HK-2 (cell line): ENCODE measurements at regions not wholly inside any gene's neighbourhood (a gene's known extent, or its start where the extent isn't known, plus 50 kb on each side); places are given as distances from the start of the nearest gene placed in this dataset.
"Not testable (repeated sequence)": the region's sequence is repeated elsewhere in the genome, so short reads cannot be mapped to it uniquely, and the experiment has no call there.

Source experiments
- DNase-seq: peaks from one replicate; pipeline ENCODE4 v3.0.0-alpha.2; 2018; ENCODE audit not compliant: unreplicated experiment

DNA sequence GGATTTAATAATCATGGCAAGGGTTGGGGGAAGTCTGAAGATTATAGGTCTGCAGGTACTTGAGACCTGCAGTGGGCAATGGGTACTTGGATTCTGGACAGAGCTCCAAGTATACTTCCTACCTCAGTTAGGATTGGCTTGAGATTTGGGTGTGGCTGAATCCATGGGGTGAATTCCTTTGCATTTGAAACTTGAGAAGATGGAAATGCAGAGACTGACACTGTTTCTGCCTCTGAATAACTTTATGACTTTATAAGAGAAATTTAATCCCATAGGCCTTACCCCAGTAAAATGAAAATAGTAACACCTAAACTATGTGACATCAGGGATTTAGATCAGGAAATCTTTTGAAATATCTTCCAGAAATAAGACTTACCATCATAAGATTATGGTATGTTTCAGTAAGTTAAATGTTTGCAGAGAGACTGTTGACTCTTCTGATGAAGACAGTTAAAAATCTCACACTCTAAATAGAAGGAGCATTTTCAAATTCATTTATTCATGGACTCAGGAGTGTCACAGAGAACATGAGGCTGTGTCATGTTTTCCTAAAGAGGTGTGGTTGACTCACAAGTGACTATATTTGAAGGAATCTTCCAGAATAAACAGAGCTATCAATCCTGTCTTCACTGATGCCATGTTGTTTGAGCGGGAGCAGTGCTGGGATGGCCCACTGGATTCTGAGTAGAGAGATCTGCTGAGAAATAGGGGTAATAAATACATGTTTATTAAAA is 513.5 kb upstream of the NR3C2 start:
- DNase-seq, result no peak

DNA sequence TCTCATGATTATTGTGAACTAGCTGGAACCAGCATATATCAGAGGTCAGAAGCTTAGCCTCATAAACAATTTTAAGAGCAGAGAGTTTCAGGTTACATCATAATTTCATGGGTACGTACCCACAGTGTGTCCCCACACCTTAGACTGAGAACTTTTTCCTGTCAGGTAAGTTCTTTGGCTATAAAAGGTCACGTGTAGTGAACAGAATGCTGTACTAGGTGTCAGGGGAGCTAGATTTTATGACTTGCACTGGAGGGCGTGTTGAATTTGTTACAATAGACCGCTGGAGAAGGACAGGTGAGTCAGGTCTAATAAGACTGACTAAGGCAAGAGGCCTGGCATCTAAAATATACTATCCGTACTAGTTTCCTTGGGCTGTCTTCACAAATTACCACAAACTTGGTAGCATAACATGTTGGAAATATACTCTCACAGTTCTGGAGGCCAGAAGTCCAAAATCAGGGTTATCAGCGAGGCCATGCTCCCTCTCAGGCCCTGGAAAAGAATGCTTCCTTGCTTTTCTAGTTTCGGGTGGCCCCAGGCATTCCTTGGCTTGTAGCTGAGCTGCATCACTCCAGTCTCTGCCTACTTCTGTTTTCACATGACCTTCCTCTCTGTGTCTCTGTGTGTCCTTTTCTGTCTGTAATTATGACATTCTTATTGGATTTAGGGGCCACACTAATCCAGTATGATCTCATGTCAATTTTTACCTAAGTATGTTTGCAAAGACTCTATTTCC is 512.0 kb upstream of the NR3C2 start:
- no peak for DNase-seq

DNA sequence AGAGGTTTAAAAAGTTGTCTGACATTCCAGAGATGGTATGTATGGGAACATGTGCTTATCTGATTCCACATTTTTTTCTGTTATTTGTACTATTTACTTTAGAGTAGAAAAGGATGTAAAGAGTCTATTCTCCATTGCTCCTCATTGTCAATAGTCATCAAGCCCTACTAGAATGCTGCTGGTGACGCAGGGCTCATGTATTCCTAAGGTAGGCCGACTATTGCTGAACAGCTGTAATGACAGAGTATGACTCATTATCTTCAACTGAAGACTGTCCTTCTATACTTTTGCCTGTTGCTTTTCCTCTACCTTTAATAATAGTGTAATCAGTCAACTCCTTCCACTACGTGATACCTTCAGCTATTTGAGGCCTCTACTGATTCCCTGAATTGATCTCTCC is 509.1 kb upstream of the NR3C2 start:
- no peak for DNase-seq

- no peak for DNase-seq
These were observed 504.1 kb upstream of the NR3C2 start for GRCh38 chr4:148946271-148946670.

GRCh38 chr4:148944839-148945219 is 502.6 kb upstream of the NR3C2 start:
- DNase-seq, result no peak

GRCh38 chr4:148944136-148944838 is 502.1 kb upstream of the NR3C2 start:
- DNase-seq, result no peak

- DNase-seq, result no peak
These were observed 492.8 kb upstream of the NR3C2 start for GRCh38 chr4:148934926-148935578.

- DNase-seq, result no peak
These were observed 484.4 kb upstream of the NR3C2 start for GRCh38 chr4:148926276-148927260.

GRCh38 chr4:148923881-148924280 is 481.7 kb upstream of the NR3C2 start:
- DNase-seq, result no peak

DNA sequence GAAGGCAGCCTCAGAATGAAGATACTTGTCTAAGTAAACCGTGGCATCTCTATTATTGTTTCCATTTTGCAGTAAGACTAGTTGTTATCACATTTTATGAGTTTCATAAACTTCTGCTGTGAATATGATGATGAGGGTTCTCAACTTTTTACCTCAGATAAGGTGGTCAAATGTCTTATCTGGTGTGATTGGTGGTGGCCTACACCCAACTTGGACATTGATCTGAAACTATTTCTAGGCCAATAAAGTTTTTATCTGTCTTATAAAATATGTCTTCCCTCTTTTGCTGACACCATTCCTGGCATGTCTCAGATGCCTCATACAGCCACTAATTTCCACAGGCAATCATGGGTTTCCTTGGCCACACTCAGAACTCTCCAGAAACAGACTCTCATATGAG is 480.3 kb upstream of the NR3C2 start:
- no peak for DNase-seq

- no peak for DNase-seq
These were observed 472.5 kb upstream of the NR3C2 start for GRCh38 chr4:148914734-148915133.

GRCh38 chr4:148914301-148914700 is 472.1 kb upstream of the NR3C2 start:
- no peak for DNase-seq

- DNase-seq, result no peak
These were observed 461.2 kb upstream of the NR3C2 start for GRCh38 chr4:148903388-148903787.

DNA sequence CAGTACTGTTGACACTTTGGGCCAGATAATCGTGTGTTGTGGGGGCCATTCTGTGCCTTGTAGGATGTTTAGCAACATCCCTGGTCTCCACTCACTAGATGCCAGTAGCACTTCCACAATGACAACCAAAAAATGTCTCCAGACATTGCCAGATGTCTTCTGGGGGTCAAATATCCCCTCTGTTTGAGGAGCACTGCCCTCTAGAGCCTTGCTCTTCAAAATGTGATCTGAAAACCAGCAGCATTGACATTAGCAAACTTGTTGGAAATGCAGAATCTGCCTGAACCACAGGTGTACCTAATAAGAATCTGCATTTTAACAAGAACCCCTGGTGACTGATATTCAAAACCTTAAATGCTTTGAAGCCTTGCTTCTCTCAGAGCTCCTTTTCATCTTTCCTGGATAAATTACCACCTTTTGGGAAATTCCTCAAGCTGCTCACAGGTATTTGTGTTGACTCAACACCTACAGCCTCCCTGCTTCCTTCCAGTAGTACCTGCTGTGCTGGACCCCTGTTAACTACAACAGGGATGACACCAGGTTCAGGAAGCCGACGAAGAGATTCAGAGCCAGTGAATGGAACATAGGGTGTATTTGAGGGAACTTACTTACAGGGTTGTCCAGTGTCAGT is 459.0 kb upstream of the NR3C2 start:
- DNase-seq, result no peak

- DNase-seq, result not testable (repeated sequence)
These were observed 455.9 kb upstream of the NR3C2 start for GRCh38 chr4:148898139-148898538.

DNA sequence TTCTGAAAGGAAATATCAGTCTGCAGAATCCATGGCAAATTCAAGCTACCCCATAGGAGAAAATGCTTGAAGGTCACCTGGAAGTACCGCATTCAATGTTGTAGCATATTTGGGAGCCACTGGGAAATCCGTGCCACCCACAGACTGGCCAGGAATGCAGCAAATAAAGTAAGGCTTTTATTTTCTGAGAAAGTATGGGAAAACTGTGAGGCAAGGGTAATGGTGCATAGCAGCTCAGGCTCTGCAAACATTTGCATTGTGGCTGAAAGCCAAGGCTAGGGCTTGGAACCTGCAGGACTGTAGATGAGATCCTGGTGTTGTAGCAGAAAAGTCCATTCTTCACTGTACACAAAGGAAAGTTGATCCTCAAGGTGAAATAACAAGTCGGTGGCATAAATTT is 450.9 kb upstream of the NR3C2 start:
- peak; percentile 8 for DNase-seq

- DNase-seq, result no peak
These were observed 441.7 kb upstream of the NR3C2 start for GRCh38 chr4:148883891-148884290.

DNA sequence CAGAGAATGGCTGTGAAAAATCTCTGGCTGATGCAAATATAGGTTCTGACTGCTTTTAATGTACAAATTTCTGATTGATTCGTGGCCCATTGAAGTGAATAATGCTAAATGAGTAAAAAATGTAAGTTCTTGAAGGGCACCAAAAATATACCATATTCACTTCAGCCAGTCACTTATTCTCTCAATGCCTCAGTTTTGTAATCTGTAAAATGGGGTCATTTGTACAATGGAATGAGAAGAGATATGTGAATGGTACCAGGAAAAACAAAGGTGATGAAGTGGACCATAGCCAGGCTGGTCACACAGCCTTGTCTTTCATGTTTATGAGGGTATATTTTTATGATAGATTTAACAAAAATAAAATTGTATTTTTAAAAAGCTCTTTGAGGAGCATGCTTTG is 441.2 kb upstream of the NR3C2 start:
- no peak for DNase-seq

- DNase-seq, result no peak
These were observed 439.8 kb upstream of the NR3C2 start for GRCh38 chr4:148881860-148882643.

DNA sequence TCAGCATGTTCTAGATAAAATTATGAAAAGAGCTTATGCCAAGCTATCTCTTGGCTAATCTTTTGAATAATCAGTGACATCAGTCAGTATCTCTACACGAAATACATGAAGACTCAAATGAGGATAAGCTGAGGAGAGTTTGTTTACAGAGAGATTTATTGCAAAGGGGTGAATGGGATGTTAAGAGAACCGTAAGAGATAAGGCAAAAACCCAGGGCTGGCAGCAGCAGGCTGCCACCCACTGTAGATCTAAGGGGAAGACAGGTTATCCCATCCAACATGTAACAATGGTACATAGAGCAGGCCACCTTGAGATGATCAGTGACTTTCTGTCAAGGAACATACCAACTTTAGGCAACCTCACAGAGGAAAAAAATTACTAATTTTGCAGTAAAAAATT is 432.1 kb upstream of the NR3C2 start:
- DNase-seq, result no peak
